ENCODE measurements at regions not wholly inside any gene's neighbourhood (a gene's known extent, or its start where the extent isn't known, plus 50 kb on each side); places are given as distances from the start of the nearest gene placed in this dataset.

DNA sequence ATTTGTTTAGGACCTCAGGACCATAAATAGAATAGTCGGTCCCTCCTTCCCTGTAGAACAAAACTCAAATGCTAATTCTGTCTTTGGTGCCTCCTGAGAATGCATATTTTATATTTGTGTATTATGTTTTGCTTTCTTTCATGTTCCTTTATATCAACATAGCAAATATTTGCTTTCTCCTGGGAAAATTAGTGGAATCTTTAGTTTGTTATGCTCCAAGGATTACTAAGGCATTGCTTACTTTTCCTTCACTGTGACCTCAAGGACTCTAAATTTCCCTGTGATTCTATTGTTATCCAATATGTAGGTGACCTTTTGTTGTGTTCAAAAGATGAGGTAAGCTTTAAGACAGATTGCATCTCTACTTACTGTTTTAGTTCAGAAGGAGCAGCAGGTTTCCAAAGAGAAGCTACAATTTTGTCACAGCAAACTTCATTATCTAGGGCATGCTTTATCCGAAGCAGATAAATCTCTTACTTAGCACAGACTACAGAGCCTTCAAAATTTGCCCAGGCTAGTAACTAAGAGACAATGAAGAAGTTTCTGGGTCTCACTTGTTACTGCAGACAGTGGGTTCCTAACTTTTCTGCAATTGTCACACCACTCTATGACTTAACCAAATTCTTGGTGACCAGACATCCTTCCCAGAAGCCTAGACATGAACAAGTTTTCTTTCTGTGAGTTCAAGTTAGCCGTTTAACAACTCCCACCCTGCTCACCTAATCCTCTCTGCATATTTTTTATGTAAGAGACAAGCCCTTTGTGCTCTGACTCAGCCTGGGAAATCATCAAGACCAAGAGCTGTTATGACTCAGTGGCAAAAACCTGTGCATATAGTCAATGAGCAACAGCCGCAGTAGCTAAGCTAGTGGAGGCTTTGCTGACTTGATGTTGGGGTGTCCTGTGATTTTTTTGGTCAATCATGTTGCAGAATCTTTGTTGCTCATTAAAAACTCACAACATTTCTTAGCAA, 378.8 kb downstream of the QKI start:
- H3K27me3 Mint-ChIP-seq (ENCODE audit: insufficient read depth, unreplicated experiment): peaks cover 12% of the 10 kb centered on the region
- DNase-seq: no peak
- BruUV-seq (replicated peaks): no TSS peak
- Histone ChIP-seq H3K9me3 (no peaks in the 10 kb centered on the region), H3K36me3 (ENCODE audit: control insufficient read depth, insufficient read depth, low read length) (no peaks in the 10 kb centered on the region), H3K27me3 (replicated peaks; ENCODE audit: control insufficient read depth, insufficient read depth, low read length) (no peaks in the 10 kb centered on the region; the same call in 1 of the 2 replicates), H3K4me1 (no peaks in the 10 kb centered on the region), H3K4me3 (ENCODE audit: low read depth, low read length) (no peak overlapping the region)
- no peak overlapping the region for H3K4me3 Mint-ChIP-seq (ENCODE audit: unreplicated experiment)
- CTCF ChIA-PET: no interaction called here
- TF ChIP-seq, protein P1, sequence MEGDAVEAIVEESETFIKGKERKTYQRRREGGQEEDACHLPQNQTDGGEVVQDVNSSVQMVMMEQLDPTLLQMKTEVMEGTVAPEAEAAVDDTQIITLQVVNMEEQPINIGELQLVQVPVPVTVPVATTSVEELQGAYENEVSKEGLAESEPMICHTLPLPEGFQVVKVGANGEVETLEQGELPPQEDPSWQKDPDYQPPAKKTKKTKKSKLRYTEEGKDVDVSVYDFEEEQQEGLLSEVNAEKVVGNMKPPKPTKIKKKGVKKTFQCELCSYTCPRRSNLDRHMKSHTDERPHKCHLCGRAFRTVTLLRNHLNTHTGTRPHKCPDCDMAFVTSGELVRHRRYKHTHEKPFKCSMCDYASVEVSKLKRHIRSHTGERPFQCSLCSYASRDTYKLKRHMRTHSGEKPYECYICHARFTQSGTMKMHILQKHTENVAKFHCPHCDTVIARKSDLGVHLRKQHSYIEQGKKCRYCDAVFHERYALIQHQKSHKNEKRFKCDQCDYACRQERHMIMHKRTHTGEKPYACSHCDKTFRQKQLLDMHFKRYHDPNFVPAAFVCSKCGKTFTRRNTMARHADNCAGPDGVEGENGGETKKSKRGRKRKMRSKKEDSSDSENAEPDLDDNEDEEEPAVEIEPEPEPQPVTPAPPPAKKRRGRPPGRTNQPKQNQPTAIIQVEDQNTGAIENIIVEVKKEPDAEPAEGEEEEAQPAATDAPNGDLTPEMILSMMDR (IDR thresholded peaks at IDR 0.05; ENCODE audit: insufficient read depth in 1 of 2, low read depth in 1 of 2, low read length in 1 of 2, severe bottlenecking in 1 of 2, unreplicated experiment in 1 of 2): no peak
- intact Hi-C loops (cut with micrococcal nuclease; ENCODE audit: unreplicated experiment): no loop called here
- H3K4me1 Mint-ChIP-seq (ENCODE audit: low read depth, unreplicated experiment): no peaks in the 10 kb centered on the region
- H3K36me3 Mint-ChIP-seq (ENCODE audit: insufficient read depth, unreplicated experiment): no peaks in the 10 kb centered on the region
- H3K27ac Mint-ChIP-seq (ENCODE audit: unreplicated experiment): no peak overlapping the region
- H3K9me3 Mint-ChIP-seq (ENCODE audit: unreplicated experiment): no peaks in the 10 kb centered on the region
- POLR2A ChIA-PET: no interaction called here

DNA sequence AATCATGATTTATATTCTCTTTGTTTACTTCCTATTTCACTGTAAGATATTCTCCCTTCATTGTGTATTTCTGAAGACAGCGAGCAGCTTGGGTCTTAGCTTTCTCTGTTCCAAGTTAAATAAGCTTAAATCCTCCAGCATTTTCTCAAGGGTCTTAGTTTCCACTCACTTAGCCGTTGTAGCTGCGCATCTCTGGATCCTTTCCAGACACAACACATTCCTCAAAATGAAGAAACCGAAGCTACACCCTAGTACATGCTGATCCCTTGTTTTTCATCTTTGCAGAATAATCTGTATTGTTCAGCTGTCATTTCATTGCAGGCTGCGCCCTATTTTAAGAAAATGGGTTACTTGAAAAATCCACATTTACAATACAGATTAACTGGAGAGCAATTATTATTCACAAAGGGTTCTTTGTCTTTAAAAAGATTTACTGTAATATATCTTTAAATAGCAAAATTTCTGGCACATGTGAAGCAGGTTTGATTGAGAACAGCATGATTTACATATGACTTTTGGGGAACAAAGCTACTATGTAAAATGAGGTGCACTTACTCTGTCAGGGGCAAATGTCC, 375.8 kb downstream of the QKI start:
- CTCF ChIA-PET: no interaction called here

DNA sequence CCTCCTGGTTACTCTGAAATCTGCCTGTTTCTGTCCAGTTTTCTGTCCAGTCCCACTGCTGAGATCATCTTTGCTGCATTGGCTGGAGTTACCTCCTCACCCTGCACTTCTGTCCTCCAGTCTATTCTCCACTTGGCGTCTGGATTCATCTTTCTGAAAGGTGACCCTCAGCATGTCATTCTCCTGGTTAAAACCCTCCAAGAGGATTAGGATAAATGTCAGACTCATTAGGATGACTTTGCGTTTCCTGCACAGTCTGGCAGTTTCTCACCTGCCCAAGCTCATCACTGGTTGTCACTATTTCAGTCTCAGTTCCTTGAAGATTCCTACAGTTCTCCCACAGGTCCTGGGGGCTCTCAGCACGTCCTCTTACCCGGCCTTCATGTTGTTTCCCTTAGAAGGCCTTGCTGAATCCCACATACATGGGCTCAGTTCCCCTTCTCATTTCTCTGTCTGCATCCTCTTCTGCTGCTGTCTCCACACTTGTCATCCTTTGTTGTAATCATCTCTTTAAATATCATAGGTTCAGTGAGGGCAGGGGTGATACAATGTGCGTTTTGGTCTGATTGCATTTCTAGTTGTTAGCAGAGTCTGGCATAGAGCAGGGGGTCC, 374.8 kb downstream of the QKI start:
- CTCF ChIA-PET: no interaction called here
- Histone ChIP-seq H3K36me3 (ENCODE audit: control insufficient read depth, insufficient read depth, low read length) (no peaks in the 10 kb centered on the region), H3K27me3 (replicated peaks; ENCODE audit: control insufficient read depth, insufficient read depth, low read length) (no peaks in the 10 kb centered on the region; the same call in 1 of the 2 replicates), H3K4me1 (no peaks in the 10 kb centered on the region), H3K9me3 (no peaks in the 10 kb centered on the region), H3K4me3 (ENCODE audit: low read depth, low read length) (no peak overlapping the region)
- TF ChIP-seq, protein P1 (IDR thresholded peaks at IDR 0.05; ENCODE audit: insufficient read depth in 1 of 2, low read depth in 1 of 2, low read length in 1 of 2, severe bottlenecking in 1 of 2, unreplicated experiment in 1 of 2): no peak
- DNase-seq: no peak
- Mint-ChIP-seq H3K4me3 (ENCODE audit: unreplicated experiment) (no peak overlapping the region), H3K36me3 (ENCODE audit: insufficient read depth, unreplicated experiment) (no peaks in the 10 kb centered on the region), H3K9me3 (ENCODE audit: unreplicated experiment) (no peaks in the 10 kb centered on the region), H3K27me3 (ENCODE audit: insufficient read depth, unreplicated experiment) (peaks cover 21% of the 10 kb centered on the region), H3K4me1 (ENCODE audit: low read depth, unreplicated experiment) (no peaks in the 10 kb centered on the region), H3K27ac (ENCODE audit: unreplicated experiment) (no peak overlapping the region)
- no TSS peak for BruUV-seq (replicated peaks)
- intact Hi-C loops (cut with micrococcal nuclease; ENCODE audit: unreplicated experiment): no loop called here
- POLR2A ChIA-PET: no interaction called here

More for the DNA sequence above, 375.8 kb downstream of the QKI start:
- DNase-seq: no peak
- Mint-ChIP-seq H3K9me3 (ENCODE audit: unreplicated experiment) (no peaks in the 10 kb centered on the region), H3K27me3 (ENCODE audit: insufficient read depth, unreplicated experiment) (peaks cover 17% of the 10 kb centered on the region), H3K4me3 (ENCODE audit: unreplicated experiment) (no peak overlapping the region), H3K36me3 (ENCODE audit: insufficient read depth, unreplicated experiment) (no peaks in the 10 kb centered on the region), H3K4me1 (ENCODE audit: low read depth, unreplicated experiment) (no peaks in the 10 kb centered on the region), H3K27ac (ENCODE audit: unreplicated experiment) (no peak overlapping the region)
- Histone ChIP-seq H3K27me3 (replicated peaks; ENCODE audit: control insufficient read depth, insufficient read depth, low read length) (no peaks in the 10 kb centered on the region; the same call in 1 of the 2 replicates), H3K4me3 (ENCODE audit: low read depth, low read length) (no peak overlapping the region), H3K4me1 (no peaks in the 10 kb centered on the region), H3K36me3 (ENCODE audit: control insufficient read depth, insufficient read depth, low read length) (no peaks in the 10 kb centered on the region), H3K9me3 (no peaks in the 10 kb centered on the region)
- TF ChIP-seq, protein P1 (IDR thresholded peaks at IDR 0.05; ENCODE audit: insufficient read depth in 1 of 2, low read depth in 1 of 2, low read length in 1 of 2, severe bottlenecking in 1 of 2, unreplicated experiment in 1 of 2): no peak
- POLR2A ChIA-PET: no interaction called here
- BruUV-seq (replicated peaks): no TSS peak
- intact Hi-C loops (cut with micrococcal nuclease; ENCODE audit: unreplicated experiment): no loop called here

All from Caco-2 (cell line).